Activated CD4-positive, alpha-beta T cell treated with anti-CD3 and anti-CD28 coated beads for 36 hours (primary cell): ENCODE measurements at regions not wholly inside any gene's neighbourhood (a gene's known extent, or its start where the extent isn't known, plus 50 kb on each side); places are given as distances from the start of the nearest gene placed in this dataset.
"Not testable (repeated sequence)": the region's sequence is repeated elsewhere in the genome, so short reads cannot be mapped to it uniquely, and the experiment has no call there.

Source experiments
- ATAC-seq: fragments of 200-7000 bp; cut with Tn5 transposase; one replicate; pipeline ENCODE4 v1.10.0; 2021; ENCODE audit warnings: mild to moderate bottlenecking, moderate library complexity
- CTCF ChIA-PET: fragments of 350-600 bp; sonication (Branson Sonifier 250); formaldehyde crosslinking; loops from one replicate; lab custom pipeline; 2021; ENCODE audit warnings: antibody characterized with exemption; lab: Charles Lee
- POLR2A ChIA-PET: fragments of 350-600 bp; sonication (Branson Sonifier 250); formaldehyde crosslinking; loops from one replicate; lab custom pipeline; 2021; ENCODE audit warnings: antibody characterized with exemption, inconsistent platforms; lab: Charles Lee
- DNase-seq: peaks from one replicate; pipeline ENCODE4 v3.0.0-alpha.2; 2020
- H3K27ac Mint-ChIP-seq: one replicate; pipeline ENCODE4 v1.8.0; 2021; ENCODE audit warnings: mixed read lengths
- H3K27me3 Mint-ChIP-seq: one replicate; pipeline ENCODE4 v1.8.0; 2021; ENCODE audit warnings: mixed read lengths
- H3K36me3 Mint-ChIP-seq: one replicate; pipeline ENCODE4 v1.8.0; 2021; ENCODE audit warnings: low read depth, mixed read lengths
- H3K4me1 Mint-ChIP-seq: one replicate; pipeline ENCODE4 v1.8.0; 2021; ENCODE audit warnings: mixed read lengths
- H3K4me3 Mint-ChIP-seq: one replicate; pipeline ENCODE4 v1.8.0; 2021; ENCODE audit warnings: mild to moderate bottlenecking, moderate library complexity, mixed read lengths
- H3K9me3 Mint-ChIP-seq: one replicate; pipeline ENCODE4 v1.8.0; 2021; ENCODE audit warnings: low read depth, mixed read lengths
- intact Hi-C, 2 experiments: fragments of 100-400 bp; cut with DNase I in 1 of 2; cut with micrococcal nuclease in 1 of 2; formaldehyde crosslinking; loops; one replicate each; pipeline versions ENCODE4 v1.14.2 to v1.15.1; 2022 to 2024; cut with DNase I, micrococcal nuclease

DNA sequence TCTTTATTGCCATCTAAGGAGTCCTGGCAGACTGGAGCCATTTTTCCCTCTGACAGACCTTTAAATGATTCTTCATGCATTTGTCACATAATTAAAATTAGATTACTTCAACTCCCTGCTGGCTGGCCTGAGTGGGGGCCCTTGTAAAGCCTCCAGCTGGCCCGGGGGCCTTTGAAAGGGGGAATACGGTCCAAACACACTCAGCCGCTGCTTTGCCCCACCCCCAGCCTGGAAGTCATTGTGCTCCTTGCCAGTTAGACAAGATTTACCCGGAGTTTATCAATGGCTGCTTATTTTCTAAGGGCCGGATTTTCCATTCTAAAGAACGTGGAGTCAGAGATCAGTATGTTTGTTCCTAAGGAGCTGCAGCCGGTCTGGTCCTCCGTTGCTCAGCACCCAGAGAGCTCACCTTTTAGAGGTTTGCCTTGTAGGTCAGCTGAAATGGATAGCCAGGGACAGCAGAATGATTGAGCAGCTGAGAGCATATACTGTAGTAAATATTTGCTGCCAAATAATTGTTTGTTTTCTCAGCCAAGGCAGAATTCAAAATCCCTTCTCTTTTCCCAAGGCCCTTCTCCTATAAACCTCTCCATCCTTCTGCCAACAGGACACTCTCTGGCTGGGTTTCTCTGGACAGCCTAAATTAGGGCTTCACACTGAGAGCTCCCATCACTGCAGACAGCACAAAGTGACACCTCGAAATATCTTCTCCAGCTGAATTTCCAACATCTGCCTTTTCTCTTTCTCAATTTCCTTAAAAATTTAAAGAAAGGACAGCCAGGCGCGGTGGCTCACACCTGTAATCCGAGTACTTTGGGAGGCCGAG lies 68.4 kb upstream of the RBM24 start:
- Mint-ChIP-seq H3K27me3 (peaks cover 5% of the 10 kb centered on the region), H3K27ac (no peak overlapping the region), H3K36me3 (no peaks in the 10 kb centered on the region), H3K4me3 (no peak overlapping the region), H3K9me3 (no peaks in the 10 kb centered on the region), H3K4me1 (no peaks in the 10 kb centered on the region)
- intact Hi-C loops: no loop called here
- ChIA-PET CTCF (interaction anchor here (0.6 to 1.0 kb wide), 2 partner anchors 9 to 59 kb away, joined by 3 read pairs; no protein-coding TSS in a partner anchor), POLR2A (no interaction called here)
- no peak for ATAC-seq
- DNase-seq: no peak

DNA sequence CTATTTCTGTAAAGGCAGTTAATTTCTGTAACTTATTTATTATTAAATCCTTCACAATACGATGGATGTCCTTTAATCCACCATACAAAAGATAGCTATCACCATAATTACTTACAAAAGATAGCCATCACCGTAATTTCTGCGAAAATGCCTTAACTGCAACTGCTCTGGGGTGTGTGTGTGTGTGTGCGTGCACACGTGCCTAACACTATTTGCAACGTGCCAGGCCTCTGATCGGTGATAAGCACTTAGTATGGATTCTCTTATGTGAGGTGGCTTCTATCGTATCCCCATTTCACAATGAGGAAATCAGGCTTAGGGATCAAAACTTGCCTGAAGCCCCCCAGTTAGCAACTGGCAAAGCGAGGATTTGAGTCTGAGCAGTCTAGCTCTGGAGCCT lies 67.1 kb upstream of the RBM24 start:
- no peak for DNase-seq
- H3K36me3 Mint-ChIP-seq: no peaks in the 10 kb centered on the region
- no peaks in the 10 kb centered on the region for H3K9me3 Mint-ChIP-seq
- H3K27ac Mint-ChIP-seq: no peak overlapping the region
- CTCF ChIA-PET: no interaction called here
- peaks cover 6% of the 10 kb centered on the region for H3K27me3 Mint-ChIP-seq
- POLR2A ChIA-PET: no interaction called here
- no peak overlapping the region for H3K4me3 Mint-ChIP-seq
- intact Hi-C loops: no loop called here
- no peak for ATAC-seq
- H3K4me1 Mint-ChIP-seq: no peaks in the 10 kb centered on the region

DNA sequence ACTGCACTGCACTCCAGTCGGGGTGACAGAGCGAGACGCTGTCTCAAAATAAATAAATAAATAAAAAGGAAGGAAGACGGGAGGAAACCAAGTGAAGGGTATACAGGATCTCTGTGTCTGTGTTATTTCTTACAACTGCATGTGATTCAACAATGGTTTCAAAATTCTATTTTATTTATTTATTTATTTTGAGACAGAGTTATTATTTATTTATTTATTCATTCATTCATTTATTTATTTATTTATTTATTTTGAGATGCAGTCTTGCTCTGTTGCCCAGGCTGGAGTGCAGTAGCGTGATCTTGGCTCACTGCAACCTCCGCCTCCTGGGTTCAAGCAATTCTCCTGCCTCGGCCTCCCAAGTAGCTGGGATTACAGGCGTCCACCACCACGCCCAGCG lies 64.2 kb upstream of the RBM24 start:
- CTCF ChIA-PET, H3K4me3 Mint-ChIP-seq, DNase-seq, intact Hi-C loops, H3K4me1 Mint-ChIP-seq, H3K27ac Mint-ChIP-seq, H3K27me3 Mint-ChIP-seq, H3K9me3 Mint-ChIP-seq, POLR2A ChIA-PET, H3K36me3 Mint-ChIP-seq, ATAC-seq: not testable (repeated sequence)

DNA sequence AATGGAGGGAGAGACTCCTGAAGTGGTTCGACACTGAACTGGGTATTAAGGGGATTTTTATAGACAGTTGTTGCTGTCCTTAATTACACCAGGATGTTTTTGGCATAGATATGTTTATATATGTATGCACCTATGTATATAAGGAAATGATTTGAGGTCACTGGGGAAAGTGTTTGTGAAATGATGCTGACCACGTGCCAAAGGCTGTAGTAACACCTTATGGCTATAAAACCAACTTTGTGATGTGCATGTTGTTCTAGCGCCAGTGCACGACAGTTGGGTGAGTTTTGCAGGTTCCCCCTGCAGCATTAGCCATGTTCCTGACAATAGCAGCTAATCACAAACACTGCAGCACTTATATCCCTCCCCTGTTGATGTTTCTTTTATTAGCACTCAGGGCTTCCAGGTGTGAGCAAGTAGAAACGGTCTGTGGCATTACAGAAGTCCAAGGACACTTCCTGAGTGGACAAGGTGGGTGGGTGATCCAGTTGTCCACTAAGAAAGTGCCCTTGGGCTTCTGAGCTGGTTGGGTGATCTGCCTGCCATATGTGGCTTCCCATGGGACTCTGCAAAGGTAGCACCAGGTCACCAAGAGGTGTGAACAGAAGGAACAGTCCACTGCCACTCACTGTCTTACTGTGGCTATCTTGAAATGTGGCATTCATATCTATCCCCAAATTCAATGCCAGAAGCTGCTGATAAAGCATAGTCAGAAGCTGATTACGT lies 63.0 kb upstream of the RBM24 start:
- H3K36me3 Mint-ChIP-seq: no peaks in the 10 kb centered on the region
- DNase-seq: no peak
- POLR2A ChIA-PET: no interaction called here

DNA sequence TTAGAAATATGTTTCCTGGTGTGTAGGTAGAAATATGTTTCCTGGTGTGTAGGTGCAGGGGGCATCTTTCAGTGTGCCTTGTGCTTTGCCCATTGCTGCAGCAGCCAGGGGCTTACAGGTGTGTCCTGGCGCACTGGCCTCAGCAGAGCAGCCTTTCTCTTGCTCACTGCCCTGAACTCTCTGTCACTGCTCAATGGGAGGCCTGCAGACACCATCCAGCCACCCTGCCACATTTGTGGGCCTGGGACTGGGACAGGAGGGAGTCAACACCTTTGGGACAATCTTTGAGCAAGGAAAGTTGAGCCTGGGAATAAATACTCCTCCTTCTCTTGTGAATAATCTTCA lies 62.4 kb upstream of the RBM24 start:
- no peaks in the 10 kb centered on the region for H3K9me3 Mint-ChIP-seq
- intact Hi-C loops: no loop called here
- no peaks in the 10 kb centered on the region for H3K36me3 Mint-ChIP-seq
- H3K4me1 Mint-ChIP-seq: no peaks in the 10 kb centered on the region
- POLR2A ChIA-PET: no interaction called here
- no peak for DNase-seq
- CTCF ChIA-PET: no interaction called here
- no peak overlapping the region for H3K27ac Mint-ChIP-seq
- no peak overlapping the region for H3K4me3 Mint-ChIP-seq
- ATAC-seq: no peak
- peaks cover 8% of the 10 kb centered on the region for H3K27me3 Mint-ChIP-seq

More for the DNA sequence above, 63.0 kb upstream of the RBM24 start:
- Mint-ChIP-seq H3K27me3 (peaks cover 10% of the 10 kb centered on the region), H3K4me1 (no peaks in the 10 kb centered on the region), H3K27ac (no peak overlapping the region), H3K9me3 (no peaks in the 10 kb centered on the region), H3K4me3 (no peak overlapping the region)
- no peak for ATAC-seq
- intact Hi-C loops: no loop called here
- CTCF ChIA-PET: no interaction called here

GRCh38 chr6:17219098-17219497 lies 62.1 kb upstream of the RBM24 start:
- no peaks in the 10 kb centered on the region for H3K9me3 Mint-ChIP-seq
- POLR2A ChIA-PET: no interaction called here
- H3K27me3 Mint-ChIP-seq: peaks cover 8% of the 10 kb centered on the region
- H3K27ac Mint-ChIP-seq: no peak overlapping the region
- intact Hi-C loops: no loop called here
- H3K4me1 Mint-ChIP-seq: no peaks in the 10 kb centered on the region
- DNase-seq (no peak), ATAC-seq (no peak)
- CTCF ChIA-PET: no interaction called here
- no peak overlapping the region for H3K4me3 Mint-ChIP-seq
- H3K36me3 Mint-ChIP-seq: no peaks in the 10 kb centered on the region

DNA sequence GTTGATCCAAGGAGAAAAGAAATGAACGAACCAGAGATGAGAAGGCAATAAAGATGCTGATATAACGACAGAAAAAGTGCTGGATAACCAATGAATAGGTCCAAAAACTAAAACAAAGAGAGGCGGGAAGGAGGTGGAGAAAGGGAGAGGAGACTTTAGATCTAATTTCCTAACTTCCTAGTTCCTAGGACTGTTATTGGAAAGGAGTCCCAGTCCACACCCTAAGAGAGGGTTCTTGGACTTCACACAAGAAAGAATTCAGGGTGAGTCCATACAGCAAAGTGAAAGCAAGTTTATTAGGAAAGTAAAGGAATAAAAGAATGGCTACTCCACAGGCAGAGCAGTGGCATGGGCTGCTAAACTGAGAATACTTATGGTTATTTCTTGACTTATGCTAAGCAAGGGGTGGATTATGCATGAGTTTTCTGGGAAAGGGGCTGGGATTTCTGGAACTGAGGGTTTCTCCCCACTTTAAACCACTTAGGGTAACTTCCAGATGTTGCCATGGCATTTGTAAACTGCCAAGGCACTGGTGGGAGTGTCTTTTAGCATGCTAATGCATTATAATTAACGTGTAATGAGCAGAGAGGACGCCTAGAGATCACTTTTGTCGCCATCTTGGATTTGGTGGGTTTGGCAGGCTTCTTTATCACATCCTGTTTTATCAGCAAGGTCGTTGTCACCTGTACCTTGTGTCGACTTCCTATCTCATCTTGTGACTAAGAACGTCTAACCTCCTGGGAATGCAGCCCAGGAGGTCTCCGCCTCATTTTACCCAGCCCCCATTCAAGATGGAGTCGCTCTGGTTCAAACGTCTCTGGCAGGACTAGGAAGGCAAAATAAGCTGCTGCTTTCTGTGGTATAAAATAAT lies 60.9 kb upstream of the RBM24 start:
- DNase-seq: no peak
- H3K4me3 Mint-ChIP-seq: no peak overlapping the region
- ChIA-PET CTCF (no interaction called here), POLR2A (no interaction called here)
- peaks cover 8% of the 10 kb centered on the region for H3K27me3 Mint-ChIP-seq
- intact Hi-C loops: no loop called here
- ATAC-seq: no peak
- no peak overlapping the region for H3K27ac Mint-ChIP-seq
- H3K36me3 Mint-ChIP-seq: no peaks in the 10 kb centered on the region
- no peaks in the 10 kb centered on the region for H3K4me1 Mint-ChIP-seq
- H3K9me3 Mint-ChIP-seq: no peaks in the 10 kb centered on the region

GRCh38 chr6:17224056-17224455 lies 57.1 kb upstream of the RBM24 start:
- Mint-ChIP-seq H3K4me3 (no peak overlapping the region), H3K27me3 (peaks cover 9% of the 10 kb centered on the region), H3K4me1 (no peaks in the 10 kb centered on the region), H3K36me3 (no peaks in the 10 kb centered on the region), H3K27ac (no peak overlapping the region), H3K9me3 (no peaks in the 10 kb centered on the region)
- intact Hi-C loops: no loop called here
- no peak for ATAC-seq
- POLR2A ChIA-PET: no interaction called here
- no peak for DNase-seq
- CTCF ChIA-PET: no interaction called here

GRCh38 chr6:17224501-17224900 lies 56.7 kb upstream of the RBM24 start:
- DNase-seq, H3K4me1 Mint-ChIP-seq, intact Hi-C loops, ATAC-seq, H3K36me3 Mint-ChIP-seq, H3K27ac Mint-ChIP-seq, H3K27me3 Mint-ChIP-seq, CTCF ChIA-PET, H3K4me3 Mint-ChIP-seq, POLR2A ChIA-PET, H3K9me3 Mint-ChIP-seq: not testable (repeated sequence)

DNA sequence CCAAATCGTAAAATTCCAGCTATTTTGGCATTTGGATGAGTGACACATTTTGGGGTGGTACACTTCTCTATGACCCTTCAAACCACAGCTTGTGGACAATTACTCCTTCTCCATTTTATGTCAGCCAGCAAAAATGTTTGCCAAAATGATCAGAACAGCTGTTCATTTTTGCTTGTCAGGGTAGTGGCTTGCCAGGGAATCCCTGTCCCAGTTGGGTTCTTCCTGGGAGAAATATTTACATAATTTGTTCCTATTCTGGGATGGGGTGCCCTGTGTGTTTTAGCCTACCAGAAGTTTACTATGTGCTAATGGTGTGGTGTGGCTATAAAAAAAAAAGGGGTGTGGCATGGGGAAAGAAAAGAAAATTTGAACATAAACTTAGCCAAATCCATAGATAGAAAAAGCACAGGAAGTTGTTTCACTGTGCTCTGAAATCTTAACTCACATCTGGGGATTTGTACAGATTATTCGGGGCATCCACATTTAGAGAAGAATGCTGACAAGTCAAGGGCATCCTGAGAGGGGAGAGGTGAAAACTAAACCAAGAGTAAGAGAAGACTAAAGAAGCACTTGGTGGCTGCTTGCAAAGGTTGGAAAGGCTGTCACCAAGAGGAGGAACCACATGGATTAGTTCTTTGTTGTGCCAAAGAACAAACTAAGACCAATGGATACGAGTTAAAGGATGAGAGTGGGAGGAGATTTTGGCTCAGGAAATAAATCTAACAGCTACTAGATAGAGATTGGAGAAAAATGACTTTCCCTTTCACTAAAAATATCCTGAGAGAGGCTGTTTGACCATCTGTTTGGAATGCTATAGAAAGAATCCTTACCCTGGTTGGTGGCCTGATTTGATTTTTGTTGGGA lies 55.2 kb upstream of the RBM24 start:
- CTCF ChIA-PET: no interaction called here
- no peak for DNase-seq
- Mint-ChIP-seq H3K36me3 (no peaks in the 10 kb centered on the region), H3K27me3 (peaks cover 4% of the 10 kb centered on the region), H3K9me3 (no peaks in the 10 kb centered on the region), H3K27ac (no peak overlapping the region), H3K4me1 (no peaks in the 10 kb centered on the region), H3K4me3 (no peak overlapping the region)
- POLR2A ChIA-PET: no interaction called here
- ATAC-seq: no peak
- intact Hi-C loops: no loop called here

- Mint-ChIP-seq H3K4me3 (no peak overlapping the region), H3K36me3 (no peaks in the 10 kb centered on the region), H3K9me3 (no peaks in the 10 kb centered on the region), H3K4me1 (no peaks in the 10 kb centered on the region), H3K27me3 (peaks cover 4% of the 10 kb centered on the region), H3K27ac (no peak overlapping the region)
- POLR2A ChIA-PET: no interaction called here
- CTCF ChIA-PET: no interaction called here
- ATAC-seq: no peak
- no peak for DNase-seq
- intact Hi-C loops: no loop called here
Observed at GRCh38 chr6:17226786-17227233, 54.4 kb upstream of the RBM24 start.
